ENCODE measurements at regions not wholly inside any gene's neighbourhood (a gene's known extent, or its start where the extent isn't known, plus 50 kb on each side); places are given as distances from the start of the nearest gene placed in this dataset.

GRCh38 chr18:70429847-70430500 lies 141.1 kb downstream of the SOCS6 start:
- CTCF ChIA-PET, result interaction anchor here (0.8 to 15.0 kb wide), 6 partner anchors 11 to 260 kb away, joined by 3 to 471 read pairs (median 4); no protein-coding TSS in a partner anchor
- no peak overlapping the region for H3K4me3 ChIP-seq (ENCODE audit: low read depth, low read length)
- TF ChIP-seq CTCF (IDR thresholded peaks at IDR 0.05; ENCODE audit: insufficient read depth, low read length, missing control alignments), result no peak

GRCh38 chr18:70428439-70428838 lies 139.6 kb downstream of the SOCS6 start:
- no peak for TF ChIP-seq CTCF (IDR thresholded peaks at IDR 0.05; ENCODE audit: insufficient read depth, low read length, missing control alignments)
- ChIA-PET CTCF (interaction anchor here (1.9 to 15.0 kb wide), 2 partner anchors 22 to 235 kb away, joined by 5 to 471 read pairs; no protein-coding TSS in a partner anchor), POLR2A (no interaction called here)
- no peak overlapping the region for H3K4me3 ChIP-seq (ENCODE audit: low read depth, low read length)
- no peak for DNase-seq (ENCODE audit: low read depth, low spot score)

More at GRCh38 chr18:70429847-70430500, 141.1 kb downstream of the SOCS6 start:
- no peak for DNase-seq (ENCODE audit: low read depth, low spot score)
- POLR2A ChIA-PET, result interaction anchor here (0.9 kb wide), 1 partner anchor 64 kb away, joined by 3 read pairs; no protein-coding TSS in a partner anchor

- DNase-seq (ENCODE audit: low read depth, low spot score), result no peak
- ChIA-PET CTCF (interaction anchor here (1.1 to 1.3 kb wide), 2 partner anchors 232 to 255 kb away, joined by 3 to 4 read pairs; no protein-coding TSS in a partner anchor), POLR2A (no interaction called here)
- no peak overlapping the region for H3K4me3 ChIP-seq (ENCODE audit: low read depth, low read length)
- TF ChIP-seq CTCF (IDR thresholded peaks at IDR 0.05; ENCODE audit: insufficient read depth, low read length, missing control alignments), result no peak
These were observed 138.0 kb downstream of the SOCS6 start for GRCh38 chr18:70426818-70427217.

- no peak for DNase-seq (ENCODE audit: low read depth, low spot score)
- ChIA-PET CTCF (interaction anchor here (1.5 kb wide), 1 partner anchor 9 kb away, joined by 7 read pairs; no protein-coding TSS in a partner anchor), POLR2A (no interaction called here)
- no peak overlapping the region for H3K4me3 ChIP-seq (ENCODE audit: low read depth, low read length)
- TF ChIP-seq CTCF (IDR thresholded peaks at IDR 0.05; ENCODE audit: insufficient read depth, low read length, missing control alignments), result no peak
These were observed 136.4 kb downstream of the SOCS6 start for GRCh38 chr18:70425236-70425635.

- CTCF ChIA-PET, result interaction anchor here (3.8 kb wide), 1 partner anchor 10 kb away, joined by 44 read pairs; no protein-coding TSS in a partner anchor
- no peak overlapping the region for H3K4me3 ChIP-seq (ENCODE audit: low read depth, low read length)
- POLR2A ChIA-PET, result no interaction called here
- TF ChIP-seq CTCF (IDR thresholded peaks at IDR 0.05; ENCODE audit: insufficient read depth, low read length, missing control alignments), result no peak
- DNase-seq (ENCODE audit: low read depth, low spot score), result no peak
These were observed 135.1 kb downstream of the SOCS6 start for GRCh38 chr18:70423988-70424387.

GRCh38 chr18:70423120-70423519 lies 134.3 kb downstream of the SOCS6 start:
- ChIA-PET POLR2A (interaction anchor here (0.9 to 1.9 kb wide), 3 partner anchors 8 to 269 kb away, joined by 3 to 6 read pairs (median 4); no protein-coding TSS in a partner anchor), CTCF (interaction anchor here (1.1 to 3.8 kb wide), 4 partner anchors 11 to 228 kb away, joined by 3 to 44 read pairs (median 6); no protein-coding TSS in a partner anchor)
- no peak for TF ChIP-seq CTCF (IDR thresholded peaks at IDR 0.05; ENCODE audit: insufficient read depth, low read length, missing control alignments)
- no peak overlapping the region for H3K4me3 ChIP-seq (ENCODE audit: low read depth, low read length)
- DNase-seq (ENCODE audit: low read depth, low spot score), result no peak

All from AG04449 (cell line).